T-cell (primary cell): ENCODE measurements at regions not wholly inside any gene's neighbourhood (a gene's known extent, or its start where the extent isn't known, plus 50 kb on each side); places are given as distances from the start of the nearest gene placed in this dataset.

Experiments used
- ATAC-seq, 4 experiments: fragments of 200-7000 bp in 3 of 4; fragments of 150-1000 bp in 1 of 4; cut with Tn5 transposase; replicated peaks in 1 of 4; 1 replicate in 3 of 4; 2 replicates in 1 of 4; pipeline ENCODE4 v1.10.0; 2021; ENCODE audit warnings: moderate library complexity in 3 of 4, mild to moderate bottlenecking in 2 of 4, moderate number of reproducible peaks in 1 of 4
- CTCF ChIA-PET, 2 donors: fragments of 300-600 bp; sonication (Branson Sonifier 250); formaldehyde crosslinking; loops; one replicate each; lab custom pipeline; 2022; ENCODE audit warnings: antibody characterized with exemption in 2 of 2; lab: Charles Lee
- POLR2A ChIA-PET, 2 donors: fragments of 300-600 bp; sonication (Branson Sonifier 250); formaldehyde crosslinking; loops; one replicate each; lab custom pipeline; 2022; ENCODE audit warnings: antibody characterized with exemption in 2 of 2; lab: Charles Lee
- DNase-seq, 35 experiments: peaks; one replicate each; pipeline versions ENCODE4 v3.0.0 to v3.0.0-alpha.2; 2013 to 2023
- H3K27ac ChIP-seq: one replicate; pipeline ENCODE4 v1.5.1; 2013; ENCODE audit warnings: low read length
- H3K27me3 ChIP-seq, 2 experiments: replicated peaks in 1 of 2; 1 replicate in 1 of 2; 2 replicates in 1 of 2; pipeline versions ENCODE4 v1.6.1 to v1.7.0; 2013; ENCODE audit warnings: low read length in 1 of 2, mixed read lengths in 1 of 2; ENCODE audit not compliant: control insufficient read depth in 2 of 2, insufficient read depth in 2 of 2; ENCODE audit errors: extremely low read depth in 1 of 2
- H3K36me3 ChIP-seq, 2 donors: 1 replicate in 1 of 2; 2 replicates in 1 of 2; pipeline versions ENCODE4 v1.6.1 to v1.7.0; 2013; ENCODE audit warnings: low read length in 1 of 2; ENCODE audit not compliant: control insufficient read depth in 2 of 2, insufficient read depth in 1 of 2; ENCODE audit errors: extremely low read depth in 1 of 2
- H3K4me1 ChIP-seq, 2 experiments: 1 replicate in 1 of 2; 2 replicates in 1 of 2; pipeline versions ENCODE4 v1.6.1 to v1.7.0; 2013; ENCODE audit warnings: low read length in 2 of 2, mixed read lengths in 1 of 2; ENCODE audit not compliant: insufficient read depth in 2 of 2, control insufficient read depth in 1 of 2; ENCODE audit errors: extremely low read depth in 1 of 2
- H3K4me3 ChIP-seq, 2 donors: 1 replicate in 1 of 2; 2 replicates in 1 of 2; pipeline versions ENCODE4 v1.5.1 to v1.7.0; 2013; ENCODE audit warnings: mild to moderate bottlenecking in 2 of 2, low read length in 1 of 2, moderate library complexity in 1 of 2; ENCODE audit not compliant: control insufficient read depth in 1 of 2; ENCODE audit errors: extremely low read depth in 1 of 2
- H3K9me3 ChIP-seq: 2 replicates; pipeline ENCODE4 v1.7.0; 2013
- H3K27ac Mint-ChIP-seq, 2 donors: one replicate each; pipeline ENCODE4 v1.8.0; 2020 to 2021; ENCODE audit warnings: mild to moderate bottlenecking in 2 of 2, mixed read lengths in 2 of 2
- H3K27me3 Mint-ChIP-seq, 2 donors: one replicate each; pipeline ENCODE4 v1.8.0; 2021 to 2022; ENCODE audit warnings: mixed read lengths in 2 of 2
- H3K36me3 Mint-ChIP-seq: one replicate; pipeline ENCODE4 v1.8.0; 2021; ENCODE audit warnings: mixed read lengths
- H3K4me1 Mint-ChIP-seq, 3 donors: one replicate each; pipeline ENCODE4 v1.8.0; 2020 to 2022; ENCODE audit warnings: mixed read lengths in 3 of 3, mild to moderate bottlenecking in 1 of 3
- H3K4me3 Mint-ChIP-seq, 3 donors: one replicate each; pipeline ENCODE4 v1.8.0; 2020 to 2022; ENCODE audit warnings: mild to moderate bottlenecking in 3 of 3, mixed read lengths in 3 of 3, moderate library complexity in 3 of 3
- H3K9me3 Mint-ChIP-seq, 3 donors: one replicate each; pipeline ENCODE4 v1.8.0; 2020 to 2022; ENCODE audit warnings: mixed read lengths in 3 of 3
- WGBS: methylation state at CpG from one replicate; pipeline ENCODE4 v1.1.5; 2013; ENCODE audit warnings: missing lambda C conversion rate; ENCODE audit not compliant: insufficient coverage; 5-methylcytosine and 5-hydroxymethylcytosine counted together

GRCh38 chr2:238659231-238659630 lies 188.7 kb upstream of the TWIST2 start:
- peaks cover 0 to 18% of the 10 kb centered on the region in 2 experiments for H3K27me3 ChIP-seq
- WGBS: no CpG with 5 or more reads among the region's 6 CpGs

DNA sequence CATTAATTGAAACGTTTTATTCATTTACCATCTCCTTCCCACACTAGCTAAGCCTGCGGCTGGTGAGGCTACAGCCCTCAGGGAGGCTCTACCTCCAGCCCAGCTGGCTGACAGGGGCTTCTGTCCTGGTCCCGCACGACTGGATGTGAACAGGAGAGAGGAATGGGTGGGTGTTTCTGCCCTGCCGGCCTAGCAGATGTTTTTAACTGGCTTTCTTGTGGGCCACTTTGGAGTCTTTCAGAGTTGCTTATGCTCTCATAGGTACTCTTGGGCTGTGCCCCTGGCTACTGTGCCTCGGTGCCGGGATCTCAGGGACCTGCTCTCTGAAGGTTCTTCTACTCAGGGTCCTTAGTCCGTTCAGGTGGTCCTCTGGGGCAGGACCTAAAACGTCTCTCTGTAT lies 184.3 kb upstream of the TWIST2 start:
- Mint-ChIP-seq H3K27ac (no peak overlapping the region), H3K27me3 (peaks cover 24 to 39% of the 10 kb centered on the region in 2 donors), H3K4me1 (no peaks in the 10 kb centered on the region), H3K4me3 (no peak overlapping the region), H3K9me3 (peaks cover 8 to 15% (median 9%) of the 10 kb centered on the region in 3 donors), H3K36me3 (no peaks in the 10 kb centered on the region)
- Histone ChIP-seq H3K36me3 (no peaks in the 10 kb centered on the region), H3K27ac (no peak overlapping the region), H3K9me3 (no peaks in the 10 kb centered on the region), H3K27me3 (peaks cover 0 to 8% of the 10 kb centered on the region in 2 experiments), H3K4me3 (no peak overlapping the region), H3K4me1 (no peaks in the 10 kb centered on the region)
- 79% methylated on average over 5 of the region's 9 CpGs for WGBS
- DNase-seq (no peak), ATAC-seq (no peak)
- POLR2A ChIA-PET: no interaction called here
- CTCF ChIA-PET: no interaction called here

More at GRCh38 chr2:238659231-238659630, 188.7 kb upstream of the TWIST2 start:
- Mint-ChIP-seq H3K4me1 (no peaks in the 10 kb centered on the region), H3K4me3 (no peak overlapping the region), H3K27me3 (peaks cover 15 to 17% of the 10 kb centered on the region in 2 donors), H3K9me3 (peaks cover 5 to 9% (median 8%) of the 10 kb centered on the region in 3 donors), H3K36me3 (no peaks in the 10 kb centered on the region), H3K27ac (no peak overlapping the region)
- H3K27ac ChIP-seq: no peak overlapping the region
- CTCF ChIA-PET: no interaction called here
- no peak for ATAC-seq
- H3K4me1 ChIP-seq: no peaks in the 10 kb centered on the region
- POLR2A ChIA-PET: no interaction called here
- H3K4me3 ChIP-seq: no peak overlapping the region
- H3K36me3 ChIP-seq: no peaks in the 10 kb centered on the region
- H3K9me3 ChIP-seq: no peaks in the 10 kb centered on the region
- DNase-seq: no peak

DNA sequence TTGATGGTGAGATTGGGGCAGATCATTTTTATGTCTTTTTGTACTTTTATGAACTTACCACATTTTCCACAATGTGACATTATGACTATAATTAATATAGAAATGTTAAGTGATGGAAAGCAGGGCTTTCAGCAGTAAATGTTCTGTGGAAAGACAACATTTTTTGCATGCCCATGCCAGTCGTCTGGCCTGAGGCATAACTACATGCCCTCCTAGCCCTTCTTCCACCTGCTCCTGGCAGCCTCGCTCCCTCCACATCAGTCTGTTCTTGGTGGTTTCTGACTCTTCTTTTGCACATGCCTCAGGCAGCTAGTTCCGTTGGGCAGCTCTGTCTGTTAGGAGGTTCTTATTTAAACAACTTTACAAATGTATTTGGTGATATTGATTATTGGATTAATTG lies 182.0 kb upstream of the TWIST2 start:
- Histone ChIP-seq H3K36me3 (no peaks in the 10 kb centered on the region), H3K27ac (no peak overlapping the region), H3K4me1 (no peaks in the 10 kb centered on the region), H3K4me3 (no peak overlapping the region), H3K9me3 (no peaks in the 10 kb centered on the region), H3K27me3 (peaks cover 0 to 8% of the 10 kb centered on the region in 2 experiments)
- no peak for ATAC-seq
- no CpG with 5 or more reads among the region's 3 CpGs for WGBS
- ChIA-PET POLR2A (no interaction called here), CTCF (no interaction called here)
- Mint-ChIP-seq H3K4me1 (no peaks in the 10 kb centered on the region), H3K36me3 (no peaks in the 10 kb centered on the region), H3K4me3 (no peak overlapping the region), H3K9me3 (peaks cover 12 to 19% (median 16%) of the 10 kb centered on the region in 3 donors), H3K27ac (no peak overlapping the region), H3K27me3 (peaks cover 24 to 50% of the 10 kb centered on the region in 2 donors)
- DNase-seq: no peak

DNA sequence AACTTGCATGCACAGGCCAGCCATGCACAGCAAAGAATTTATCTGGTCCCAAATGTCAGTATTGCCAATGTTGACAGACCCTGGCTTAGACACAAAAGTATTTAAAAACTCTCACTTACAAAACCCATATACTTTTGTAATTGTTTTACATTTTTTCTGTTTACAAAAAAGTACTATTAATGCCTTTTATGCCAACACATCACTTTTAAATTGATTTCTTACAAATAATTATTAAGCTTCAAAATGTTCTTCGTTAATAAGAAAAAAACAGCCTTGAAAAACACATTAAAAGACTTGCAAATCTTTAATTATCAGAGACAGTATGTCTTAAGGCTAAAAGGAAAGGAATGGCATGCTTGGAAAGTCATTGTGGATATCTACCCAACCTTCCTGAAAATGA lies 181.3 kb upstream of the TWIST2 start:
- ChIA-PET CTCF (no interaction called here), POLR2A (no interaction called here)
- Mint-ChIP-seq H3K4me3 (no peak overlapping the region), H3K36me3 (no peaks in the 10 kb centered on the region), H3K4me1 (no peaks in the 10 kb centered on the region), H3K27ac (no peak overlapping the region), H3K9me3 (peaks cover 10 to 16% (median 16%) of the 10 kb centered on the region in 3 donors), H3K27me3 (peaks cover 24 to 51% of the 10 kb centered on the region in 2 donors)
- H3K4me1 ChIP-seq: no peaks in the 10 kb centered on the region
- H3K36me3 ChIP-seq: no peaks in the 10 kb centered on the region
- H3K27me3 ChIP-seq: peaks cover 0 to 8% of the 10 kb centered on the region in 2 experiments
- no peak overlapping the region for H3K4me3 ChIP-seq
- ATAC-seq: no peak
- H3K9me3 ChIP-seq: no peaks in the 10 kb centered on the region
- no peak for DNase-seq
- WGBS: no CpG with 5 or more reads among the region's 1 CpG
- no peak overlapping the region for H3K27ac ChIP-seq

- ATAC-seq (no peak), DNase-seq (no peak)
- H3K4me1 ChIP-seq: no peaks in the 10 kb centered on the region
- no peak overlapping the region for H3K4me3 Mint-ChIP-seq
- H3K4me3 ChIP-seq: no peak overlapping the region
- 78% methylated on average over 5 of the region's 6 CpGs for WGBS
- no peak overlapping the region for H3K27ac Mint-ChIP-seq
- H3K9me3 ChIP-seq: no peaks in the 10 kb centered on the region
- peaks cover 0 to 8% of the 10 kb centered on the region in 2 experiments for H3K27me3 ChIP-seq
- H3K4me1 Mint-ChIP-seq: no peaks in the 10 kb centered on the region
- H3K27me3 Mint-ChIP-seq: peaks cover 24 to 52% of the 10 kb centered on the region in 2 donors
- ChIA-PET CTCF (no interaction called here), POLR2A (no interaction called here)
- no peak overlapping the region for H3K27ac ChIP-seq
- H3K36me3 ChIP-seq: no peaks in the 10 kb centered on the region
- H3K36me3 Mint-ChIP-seq: no peaks in the 10 kb centered on the region
- peaks cover 10 to 16% (median 16%) of the 10 kb centered on the region in 3 donors for H3K9me3 Mint-ChIP-seq
These were observed 180.9 kb upstream of the TWIST2 start for GRCh38 chr2:238667008-238667407.

DNA sequence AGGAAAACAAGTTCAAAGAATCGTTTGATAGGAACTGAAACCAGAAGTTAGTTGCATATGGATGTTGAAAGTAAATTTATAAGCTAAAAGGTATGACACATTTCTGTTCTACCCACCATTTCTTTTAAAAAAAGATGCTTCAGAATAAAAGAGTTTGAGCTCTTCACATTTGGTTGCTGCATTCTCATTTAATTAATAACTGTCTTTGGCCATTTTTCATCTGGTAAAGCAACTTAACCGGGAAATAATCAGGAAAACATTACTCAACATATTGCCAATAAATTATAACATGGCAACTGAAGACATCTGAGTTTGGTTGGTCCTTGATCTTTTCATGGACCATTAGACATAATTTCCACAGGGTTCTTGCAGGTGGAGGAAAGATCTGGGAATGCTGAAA lies 180.2 kb upstream of the TWIST2 start:
- peaks cover 24 to 57% of the 10 kb centered on the region in 2 donors for H3K27me3 Mint-ChIP-seq

DNA sequence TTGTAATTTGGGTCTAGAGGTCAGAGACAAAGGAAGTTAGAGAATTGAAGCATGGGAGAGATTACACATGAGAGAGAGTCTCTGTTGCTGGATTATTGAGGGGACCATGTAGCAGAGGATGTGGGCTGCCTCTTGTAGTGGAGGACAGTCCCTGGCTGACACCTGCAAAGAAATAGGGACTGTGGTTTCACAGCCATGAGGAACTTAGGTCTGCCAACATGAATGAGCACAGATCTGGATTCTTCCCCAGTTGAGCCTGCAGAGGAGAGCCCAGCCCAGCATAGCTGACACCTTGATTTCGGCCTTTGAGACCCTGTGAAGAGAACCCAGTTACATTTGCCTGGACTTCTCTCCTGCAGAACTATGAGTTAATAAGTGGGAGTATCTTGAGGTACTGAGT lies 179.5 kb upstream of the TWIST2 start:
- Histone ChIP-seq H3K36me3 (no peaks in the 10 kb centered on the region), H3K27me3 (peaks cover 0 to 8% of the 10 kb centered on the region in 2 experiments), H3K9me3 (no peaks in the 10 kb centered on the region), H3K4me1 (no peaks in the 10 kb centered on the region), H3K27ac (no peak overlapping the region), H3K4me3 (no peak overlapping the region)
- no peak for DNase-seq
- Mint-ChIP-seq H3K27ac (no peak overlapping the region), H3K9me3 (peaks cover 8 to 15% (median 10%) of the 10 kb centered on the region in 3 donors), H3K36me3 (no peaks in the 10 kb centered on the region), H3K4me3 (no peak overlapping the region), H3K27me3 (peaks cover 18 to 49% of the 10 kb centered on the region in 2 donors), H3K4me1 (no peaks in the 10 kb centered on the region)
- ChIA-PET CTCF (no interaction called here), POLR2A (no interaction called here)
- no peak for ATAC-seq
- WGBS: no CpG with 5 or more reads among the region's 1 CpG

More for the DNA sequence above, 180.2 kb upstream of the TWIST2 start:
- ChIA-PET POLR2A (no interaction called here), CTCF (no interaction called here)
- no peaks in the 10 kb centered on the region for H3K4me1 Mint-ChIP-seq
- H3K27ac Mint-ChIP-seq: no peak overlapping the region
- no peak overlapping the region for H3K4me3 Mint-ChIP-seq
- Histone ChIP-seq H3K27me3 (peaks cover 0 to 8% of the 10 kb centered on the region in 2 experiments), H3K4me3 (no peak overlapping the region), H3K27ac (no peak overlapping the region), H3K4me1 (no peaks in the 10 kb centered on the region), H3K36me3 (no peaks in the 10 kb centered on the region), H3K9me3 (no peaks in the 10 kb centered on the region)
- H3K9me3 Mint-ChIP-seq: peaks cover 10 to 20% (median 15%) of the 10 kb centered on the region in 3 donors
- no peaks in the 10 kb centered on the region for H3K36me3 Mint-ChIP-seq
- no peak for ATAC-seq
- WGBS: no CpG with 5 or more reads among the region's 2 CpGs
- DNase-seq: no peak
